ENCODE measurements at regions not wholly inside any gene's neighbourhood (a gene's known extent, or its start where the extent isn't known, plus 50 kb on each side); places are given as distances from the start of the nearest gene placed in this dataset.

DNA sequence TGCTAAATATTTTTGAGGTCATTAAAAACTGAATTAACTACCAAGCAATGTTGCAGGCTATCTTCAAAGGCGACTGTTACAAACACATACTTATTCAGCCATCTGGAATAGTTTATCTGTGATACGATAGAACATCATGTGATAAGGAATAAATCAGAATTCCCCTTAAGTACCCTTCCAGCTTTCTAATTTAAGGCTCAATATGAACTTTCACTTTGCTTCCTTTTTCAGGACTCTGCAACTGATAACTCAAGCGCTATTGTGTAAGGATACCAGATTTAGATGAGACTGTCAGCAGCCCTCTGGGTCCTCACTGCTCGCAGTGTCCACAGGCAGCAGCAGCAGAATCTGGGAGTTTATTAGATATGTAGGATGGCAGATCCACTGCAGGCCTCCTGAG, 416.3 kb downstream of the SPATA31D1 start:
- TF ChIP-seq, protein P1, sequence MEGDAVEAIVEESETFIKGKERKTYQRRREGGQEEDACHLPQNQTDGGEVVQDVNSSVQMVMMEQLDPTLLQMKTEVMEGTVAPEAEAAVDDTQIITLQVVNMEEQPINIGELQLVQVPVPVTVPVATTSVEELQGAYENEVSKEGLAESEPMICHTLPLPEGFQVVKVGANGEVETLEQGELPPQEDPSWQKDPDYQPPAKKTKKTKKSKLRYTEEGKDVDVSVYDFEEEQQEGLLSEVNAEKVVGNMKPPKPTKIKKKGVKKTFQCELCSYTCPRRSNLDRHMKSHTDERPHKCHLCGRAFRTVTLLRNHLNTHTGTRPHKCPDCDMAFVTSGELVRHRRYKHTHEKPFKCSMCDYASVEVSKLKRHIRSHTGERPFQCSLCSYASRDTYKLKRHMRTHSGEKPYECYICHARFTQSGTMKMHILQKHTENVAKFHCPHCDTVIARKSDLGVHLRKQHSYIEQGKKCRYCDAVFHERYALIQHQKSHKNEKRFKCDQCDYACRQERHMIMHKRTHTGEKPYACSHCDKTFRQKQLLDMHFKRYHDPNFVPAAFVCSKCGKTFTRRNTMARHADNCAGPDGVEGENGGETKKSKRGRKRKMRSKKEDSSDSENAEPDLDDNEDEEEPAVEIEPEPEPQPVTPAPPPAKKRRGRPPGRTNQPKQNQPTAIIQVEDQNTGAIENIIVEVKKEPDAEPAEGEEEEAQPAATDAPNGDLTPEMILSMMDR (conservative IDR thresholded peaks at IDR 0.05) = no peak
- no peak for TF ChIP-seq ZFX (IDR thresholded peaks at IDR 0.05)
- H3K27ac ChIP-seq = no peak overlapping the region

DNA sequence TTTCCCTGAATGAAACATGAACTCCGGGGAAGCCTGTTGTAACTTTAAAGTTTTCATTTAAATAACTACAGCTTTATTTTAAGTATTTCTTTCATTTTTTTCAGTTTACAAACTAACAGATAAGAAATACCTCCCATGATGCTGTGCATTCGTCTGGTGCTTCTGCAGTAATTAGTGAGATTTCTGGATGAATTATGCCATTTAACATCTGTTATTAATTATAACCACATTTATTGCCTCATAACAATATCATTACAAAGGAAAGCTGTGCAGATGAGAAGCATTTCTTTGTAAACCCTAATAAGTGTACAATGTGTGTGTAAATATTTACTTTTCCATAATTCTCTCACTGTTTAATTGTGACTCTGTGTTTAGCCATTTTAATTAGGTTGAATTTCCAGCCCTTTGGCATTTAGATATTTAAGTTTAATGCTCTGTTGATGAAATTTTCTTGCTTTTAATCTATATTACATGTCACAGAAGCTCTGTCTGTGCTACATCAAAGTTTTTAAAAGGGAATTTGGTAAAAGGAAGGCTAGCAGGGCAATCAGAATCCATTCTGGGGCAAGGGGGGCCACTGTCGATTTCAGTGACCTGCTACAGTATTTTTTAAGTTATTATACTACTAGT, 418.0 kb downstream of the SPATA31D1 start:
- TF ChIP-seq, protein P1 (conservative IDR thresholded peaks at IDR 0.05) = no peak
- no peak for TF ChIP-seq ZFX (IDR thresholded peaks at IDR 0.05)
- H3K27ac ChIP-seq = no peak overlapping the region

DNA sequence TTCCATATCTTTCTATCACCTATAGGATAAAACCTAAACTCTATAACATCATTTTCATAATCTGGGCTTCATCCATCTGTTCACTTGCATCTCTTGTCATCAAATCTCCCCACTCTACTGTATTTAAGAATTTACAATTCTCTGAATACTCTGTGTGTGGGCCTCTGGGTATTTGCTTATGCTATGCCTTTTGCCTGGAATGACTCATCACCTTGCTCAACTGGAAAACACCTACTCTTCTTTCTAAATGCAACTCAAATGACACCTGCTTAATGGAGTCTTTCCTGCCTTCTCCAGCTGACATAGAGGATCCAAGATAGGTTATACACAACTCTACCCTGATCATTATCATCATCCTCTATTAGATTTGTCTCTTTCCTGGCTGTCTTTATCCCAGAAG, 421.7 kb downstream of the SPATA31D1 start:
- no peak overlapping the region for H3K27ac ChIP-seq
- TF ChIP-seq ZFX (IDR thresholded peaks at IDR 0.05) = no peak
- TF ChIP-seq, protein P1 (conservative IDR thresholded peaks at IDR 0.05) = no peak

DNA sequence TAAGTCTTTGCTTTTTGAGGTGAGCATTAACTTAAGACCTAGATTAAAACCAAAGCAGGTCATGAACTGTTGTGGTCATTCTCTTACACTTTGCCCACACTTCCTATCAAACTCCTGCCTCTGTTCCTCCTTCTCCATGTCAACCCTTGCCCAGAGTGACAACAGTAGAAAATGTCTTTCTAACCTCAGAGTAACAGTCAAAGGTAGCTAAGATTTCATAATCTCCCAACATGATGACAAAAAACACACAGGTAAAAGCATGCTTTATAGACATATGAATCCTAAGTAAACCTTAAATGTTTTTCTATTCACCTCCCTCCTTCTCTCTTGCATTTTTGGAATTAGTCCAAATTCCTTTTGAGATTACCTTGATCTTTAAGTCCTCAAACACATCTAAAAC, 422.3 kb downstream of the SPATA31D1 start:
- H3K27ac ChIP-seq = no peak overlapping the region
- TF ChIP-seq ZFX (IDR thresholded peaks at IDR 0.05) = no peak
- TF ChIP-seq, protein P1 (conservative IDR thresholded peaks at IDR 0.05) = no peak

DNA sequence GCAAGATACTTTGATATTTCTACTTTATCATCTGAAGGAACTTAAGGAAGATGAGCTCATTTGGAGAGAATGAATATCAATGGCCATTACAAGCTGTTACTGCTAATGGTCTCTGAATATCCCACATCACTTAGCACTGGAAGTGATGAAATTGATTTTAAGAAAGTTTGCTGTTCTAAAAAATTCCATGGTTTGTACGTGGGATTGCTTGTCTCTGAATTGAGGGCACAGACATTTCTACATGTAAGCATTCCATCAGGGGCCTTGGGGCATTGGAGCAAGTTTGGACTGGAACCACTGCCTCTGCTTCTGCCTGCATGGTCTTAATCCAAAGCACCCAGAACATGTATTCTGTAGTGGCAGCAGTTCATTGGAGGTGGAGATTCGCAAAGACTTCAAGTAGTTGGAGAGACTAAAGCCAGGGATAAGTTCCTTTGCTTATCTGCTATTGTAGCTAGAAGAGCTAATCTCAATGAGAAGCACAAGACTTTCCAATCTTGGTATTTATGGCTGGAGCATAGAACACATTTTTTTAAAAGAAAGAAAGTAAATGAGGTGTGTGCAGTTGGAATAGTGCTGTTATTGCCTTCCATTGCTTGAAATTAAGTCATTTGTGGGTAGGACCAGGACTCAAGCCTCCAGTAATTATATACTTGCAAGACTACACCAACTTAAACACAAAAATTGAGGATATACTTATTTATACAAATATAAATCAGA, 424.2 kb downstream of the SPATA31D1 start:
- TF ChIP-seq, protein P1 (conservative IDR thresholded peaks at IDR 0.05) = no peak
- no peak for TF ChIP-seq ZFX (IDR thresholded peaks at IDR 0.05)
- H3K27ac ChIP-seq = no peak overlapping the region

DNA sequence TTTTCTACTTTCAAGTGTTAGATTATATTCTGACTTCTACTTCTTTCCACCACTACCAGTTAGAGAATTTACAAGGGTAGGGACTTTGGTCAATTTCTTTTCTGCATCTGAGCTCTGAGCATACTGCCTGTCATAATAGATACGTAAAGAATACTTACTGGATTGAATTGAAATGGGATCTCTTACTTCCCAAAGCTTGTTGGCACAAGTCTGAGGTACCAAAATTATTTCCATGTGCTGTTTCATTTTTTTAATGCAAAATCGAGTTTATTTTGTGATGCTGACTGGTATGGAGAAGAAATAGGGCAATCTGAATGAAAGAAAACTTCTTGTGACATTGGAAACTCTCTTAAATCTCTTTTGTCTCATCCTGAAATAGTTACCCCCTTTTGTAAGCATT, 428.9 kb downstream of the SPATA31D1 start:
- TF ChIP-seq ZFX (IDR thresholded peaks at IDR 0.05) = no peak
- TF ChIP-seq, protein P1 (conservative IDR thresholded peaks at IDR 0.05) = no peak

DNA sequence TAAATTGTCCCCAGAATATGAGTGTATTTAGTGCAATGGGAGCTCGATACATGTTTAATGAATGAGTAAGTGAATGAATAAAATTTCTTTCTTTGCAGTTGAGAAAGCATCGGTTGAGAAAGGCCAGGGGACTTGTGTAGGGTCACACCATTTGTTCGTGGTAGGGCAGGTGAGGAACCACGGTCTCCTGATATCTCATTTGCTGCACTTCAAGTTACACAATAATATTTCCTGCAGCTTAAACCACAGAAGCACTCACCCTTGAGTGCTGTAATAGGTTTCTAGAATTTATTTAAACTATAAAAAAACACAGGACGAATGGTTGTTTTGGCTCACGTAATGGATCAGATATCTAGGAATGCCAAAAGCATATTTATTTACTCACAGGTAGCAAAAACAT, 429.8 kb downstream of the SPATA31D1 start:
- TF ChIP-seq, protein P1 (conservative IDR thresholded peaks at IDR 0.05) = no peak
- no peak for TF ChIP-seq ZFX (IDR thresholded peaks at IDR 0.05)
- H3K27ac ChIP-seq = no peak overlapping the region

More for the DNA sequence above, 428.9 kb downstream of the SPATA31D1 start:
- H3K27ac ChIP-seq = no peak overlapping the region
